ENCODE measurements at regions not wholly inside any gene's neighbourhood (a gene's known extent, or its start where the extent isn't known, plus 50 kb on each side); places are given as distances from the start of the nearest gene placed in this dataset.

DNA sequence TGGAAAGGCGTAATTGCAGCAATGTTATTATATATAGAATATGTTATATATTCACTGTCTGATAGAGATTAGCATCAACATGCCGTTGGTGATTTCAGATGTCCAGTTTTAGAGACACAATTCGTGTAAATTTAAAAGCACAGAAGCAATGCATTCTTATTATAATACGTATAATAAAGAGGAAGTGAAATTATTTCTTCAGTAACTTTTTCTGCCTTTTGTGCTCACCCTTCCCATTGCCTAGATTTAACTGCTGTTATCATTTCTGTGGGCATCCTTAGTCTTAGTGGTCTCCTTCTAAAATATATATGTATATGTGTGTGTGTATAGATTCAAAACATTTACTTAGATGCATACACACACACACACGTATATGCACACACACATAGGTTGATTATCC is 592.5 kb upstream of the GOLIM4 start:
- no peak for DNase-seq

GRCh38 chr3:168684519-168684918 is 588.8 kb upstream of the GOLIM4 start:
- no peak overlapping the region for H3K4me2 ChIP-seq (ENCODE audit: low read depth, low read length)
- no peaks in the 10 kb centered on the region for H3K27me3 ChIP-seq (replicated peaks; ENCODE audit: insufficient read depth, low read length)
- no peaks in the 10 kb centered on the region for H3K79me2 ChIP-seq (ENCODE audit: low read length)
- H4K20me1 ChIP-seq (ENCODE audit: insufficient read depth, low read length): no peaks in the 10 kb centered on the region
- no peaks in the 10 kb centered on the region for H3K4me1 ChIP-seq (ENCODE audit: low read length)
- H3F3A ChIP-seq (ENCODE audit: insufficient read depth, low read length): no peaks in the 10 kb centered on the region
- H3K9ac ChIP-seq (ENCODE audit: low read length): no peak overlapping the region
- no peak for TF ChIP-seq EZH2 (optimal IDR thresholded peaks at IDR 0.05; ENCODE audit: low read depth, low read length)
- TF ChIP-seq EZH2phosphoT487 (IDR thresholded peaks at IDR 0.05; ENCODE audit: low read length): no peak
- TF ChIP-seq, protein P1, sequence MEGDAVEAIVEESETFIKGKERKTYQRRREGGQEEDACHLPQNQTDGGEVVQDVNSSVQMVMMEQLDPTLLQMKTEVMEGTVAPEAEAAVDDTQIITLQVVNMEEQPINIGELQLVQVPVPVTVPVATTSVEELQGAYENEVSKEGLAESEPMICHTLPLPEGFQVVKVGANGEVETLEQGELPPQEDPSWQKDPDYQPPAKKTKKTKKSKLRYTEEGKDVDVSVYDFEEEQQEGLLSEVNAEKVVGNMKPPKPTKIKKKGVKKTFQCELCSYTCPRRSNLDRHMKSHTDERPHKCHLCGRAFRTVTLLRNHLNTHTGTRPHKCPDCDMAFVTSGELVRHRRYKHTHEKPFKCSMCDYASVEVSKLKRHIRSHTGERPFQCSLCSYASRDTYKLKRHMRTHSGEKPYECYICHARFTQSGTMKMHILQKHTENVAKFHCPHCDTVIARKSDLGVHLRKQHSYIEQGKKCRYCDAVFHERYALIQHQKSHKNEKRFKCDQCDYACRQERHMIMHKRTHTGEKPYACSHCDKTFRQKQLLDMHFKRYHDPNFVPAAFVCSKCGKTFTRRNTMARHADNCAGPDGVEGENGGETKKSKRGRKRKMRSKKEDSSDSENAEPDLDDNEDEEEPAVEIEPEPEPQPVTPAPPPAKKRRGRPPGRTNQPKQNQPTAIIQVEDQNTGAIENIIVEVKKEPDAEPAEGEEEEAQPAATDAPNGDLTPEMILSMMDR (IDR thresholded peaks at IDR 0.05; ENCODE audit: low read length): no peak
- no peak for DNase-seq
- no peak overlapping the region for H2AFZ ChIP-seq (ENCODE audit: low read length)
- no peaks in the 10 kb centered on the region for H3K9me3 ChIP-seq (replicated peaks; ENCODE audit: insufficient read depth, low read length)
- no peak overlapping the region for H3K4me3 ChIP-seq (ENCODE audit: low read length)
- no peaks in the 10 kb centered on the region for H3K36me3 ChIP-seq (replicated peaks; ENCODE audit: insufficient read depth, low read length)
- H3K27ac ChIP-seq (ENCODE audit: low read length): no peak overlapping the region
- no peaks in the 10 kb centered on the region for H3K9me2 ChIP-seq (replicated peaks; ENCODE audit: insufficient read depth, low read length)

More for the DNA sequence above, 592.5 kb upstream of the GOLIM4 start:
- Histone ChIP-seq H3K4me1 (ENCODE audit: low read length) (no peaks in the 10 kb centered on the region), H3K36me3 (replicated peaks; ENCODE audit: insufficient read depth, low read length) (no peaks in the 10 kb centered on the region), H3K27me3 (replicated peaks; ENCODE audit: insufficient read depth, low read length) (no peaks in the 10 kb centered on the region), H3K9me3 (replicated peaks; ENCODE audit: insufficient read depth, low read length) (no peaks in the 10 kb centered on the region), H3F3A (ENCODE audit: insufficient read depth, low read length) (no peaks in the 10 kb centered on the region), H3K79me2 (ENCODE audit: low read length) (no peaks in the 10 kb centered on the region), H3K4me2 (ENCODE audit: low read depth, low read length) (no peak overlapping the region), H2AFZ (ENCODE audit: low read length) (no peak overlapping the region), H3K9me2 (replicated peaks; ENCODE audit: insufficient read depth, low read length) (no peaks in the 10 kb centered on the region), H3K27ac (ENCODE audit: low read length) (no peak overlapping the region), H3K9ac (ENCODE audit: low read length) (no peak overlapping the region), H3K4me3 (ENCODE audit: low read length) (no peak overlapping the region), H4K20me1 (ENCODE audit: insufficient read depth, low read length) (no peaks in the 10 kb centered on the region)
- TF ChIP-seq, protein P1 (IDR thresholded peaks at IDR 0.05; ENCODE audit: low read length): no peak
- TF ChIP-seq EZH2 (optimal IDR thresholded peaks at IDR 0.05; ENCODE audit: low read depth, low read length): no peak
- no peak for TF ChIP-seq EZH2phosphoT487 (IDR thresholded peaks at IDR 0.05; ENCODE audit: low read length)

DNA sequence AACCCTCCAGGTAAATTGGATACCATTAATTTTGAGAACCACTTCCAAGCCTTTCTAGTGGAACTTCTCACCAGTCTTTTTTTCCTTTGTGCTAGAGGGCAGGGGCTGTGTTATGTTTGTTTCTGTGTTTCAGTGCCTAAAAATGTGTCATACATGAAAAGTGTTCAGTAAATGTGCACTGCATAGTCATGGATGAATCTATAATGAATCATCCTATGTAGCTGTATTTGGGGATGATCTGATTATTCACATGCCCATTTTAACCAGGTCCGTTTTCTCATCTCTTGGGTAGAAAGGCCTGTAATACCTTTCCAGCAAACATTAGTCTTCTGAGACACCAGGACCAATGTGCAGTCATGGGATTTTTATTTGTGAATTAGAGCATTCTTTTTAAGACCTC is 583.0 kb upstream of the GOLIM4 start:
- no peak overlapping the region for H3K4me2 ChIP-seq (ENCODE audit: low read depth, low read length)
- H3K27me3 ChIP-seq (replicated peaks; ENCODE audit: insufficient read depth, low read length): no peaks in the 10 kb centered on the region
- no peak for DNase-seq
- H3K4me3 ChIP-seq (ENCODE audit: low read length): no peak overlapping the region
- no peaks in the 10 kb centered on the region for H3K4me1 ChIP-seq (ENCODE audit: low read length)
- H3K36me3 ChIP-seq (replicated peaks; ENCODE audit: insufficient read depth, low read length): no peaks in the 10 kb centered on the region
- H3F3A ChIP-seq (ENCODE audit: insufficient read depth, low read length): no peaks in the 10 kb centered on the region
- H3K27ac ChIP-seq (ENCODE audit: low read length): no peak overlapping the region
- no peaks in the 10 kb centered on the region for H3K79me2 ChIP-seq (ENCODE audit: low read length)
- no peaks in the 10 kb centered on the region for H3K9me2 ChIP-seq (replicated peaks; ENCODE audit: insufficient read depth, low read length)
- H3K9me3 ChIP-seq (replicated peaks; ENCODE audit: insufficient read depth, low read length): no peaks in the 10 kb centered on the region
- no peak overlapping the region for H3K9ac ChIP-seq (ENCODE audit: low read length)
- TF ChIP-seq EZH2phosphoT487 (IDR thresholded peaks at IDR 0.05; ENCODE audit: low read length) (no peak), EZH2 (optimal IDR thresholded peaks at IDR 0.05; ENCODE audit: low read depth, low read length) (no peak)
- TF ChIP-seq, protein P1 (IDR thresholded peaks at IDR 0.05; ENCODE audit: low read length): no peak
- H4K20me1 ChIP-seq (ENCODE audit: insufficient read depth, low read length): no peaks in the 10 kb centered on the region
- no peak overlapping the region for H2AFZ ChIP-seq (ENCODE audit: low read length)

All from MM.1S (cell line).